ENCODE measurements at regions not wholly inside any gene's neighbourhood (a gene's known extent, or its start where the extent isn't known, plus 50 kb on each side); places are given as distances from the start of the nearest gene placed in this dataset.

DNA sequence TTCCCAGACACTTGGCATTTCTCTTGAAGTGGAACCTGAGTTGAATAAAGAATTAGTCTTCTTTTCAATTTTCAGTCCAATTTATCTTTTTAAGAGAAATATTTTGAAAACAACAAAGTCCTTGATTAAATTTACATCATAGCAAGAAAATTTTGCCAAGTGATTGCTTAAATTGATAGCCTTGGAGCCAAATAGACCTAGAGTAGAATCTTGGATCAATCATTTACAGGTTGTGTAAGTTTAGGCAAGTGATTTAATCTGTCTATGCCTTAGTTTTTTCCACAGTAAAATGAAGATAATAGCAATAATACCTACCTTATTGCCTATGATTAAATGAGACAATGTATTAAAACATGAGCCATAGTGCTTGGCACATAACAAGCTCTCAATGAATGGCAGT lies 113.9 kb downstream of the LHX9 start:
- DNase-seq (ENCODE audit: extremely low spot score, insufficient read length, low read depth): no peak
- FAIRE-seq: no peak

- no peak for DNase-seq (ENCODE audit: extremely low spot score, insufficient read length, low read depth)
- FAIRE-seq: no peak
These were observed 115.5 kb downstream of the LHX9 start for GRCh38 chr1:198032668-198033067.

DNA sequence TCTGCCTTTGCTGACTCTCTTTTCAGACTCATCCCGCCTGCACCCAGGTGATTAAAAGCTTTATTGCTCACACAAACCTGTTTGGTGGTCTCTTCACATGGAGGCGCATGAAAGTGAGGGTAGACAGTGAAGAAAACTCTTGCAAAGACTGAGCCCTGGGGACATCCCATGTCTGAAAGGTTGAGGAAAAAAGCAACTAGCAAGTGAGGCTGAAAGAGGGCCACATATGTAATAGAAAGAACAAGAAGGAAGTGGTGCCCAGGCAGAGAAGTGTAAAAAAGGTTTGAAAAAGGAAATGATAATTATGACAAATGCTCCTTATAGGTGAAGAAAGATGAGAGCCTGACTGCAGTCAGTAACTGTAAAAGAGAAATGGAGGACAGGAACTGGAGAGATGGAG lies 115.9 kb upstream of the NEK7 start:
- no peak for FAIRE-seq

GRCh38 chr1:198042168-198042567 lies 114.6 kb upstream of the NEK7 start:
- no peak for DNase-seq (ENCODE audit: extremely low spot score, insufficient read length, low read depth)
- FAIRE-seq: no peak

More for the DNA sequence above, 115.9 kb upstream of the NEK7 start:
- no peak for DNase-seq (ENCODE audit: extremely low spot score, insufficient read length, low read depth)

DNA sequence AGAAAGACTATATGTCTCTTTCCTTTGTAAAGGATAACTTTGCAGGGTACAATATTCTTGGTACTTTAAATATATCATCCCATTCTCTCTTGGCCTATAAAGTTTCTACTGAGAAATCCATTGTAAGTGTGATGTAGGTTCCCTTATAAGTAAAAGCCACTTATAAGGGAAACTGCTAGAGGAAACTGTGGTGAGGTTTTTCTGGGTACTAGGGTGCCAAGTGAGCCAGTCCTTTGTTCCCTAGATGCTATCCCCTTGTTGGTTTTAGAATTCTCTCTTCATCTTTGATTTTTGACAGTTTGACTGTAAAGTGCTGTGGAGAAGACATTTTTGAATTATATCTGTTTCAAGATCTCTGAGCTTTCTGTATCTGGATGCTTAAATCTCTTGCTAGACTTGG lies 108.9 kb upstream of the NEK7 start:
- no peak for FAIRE-seq

DNA sequence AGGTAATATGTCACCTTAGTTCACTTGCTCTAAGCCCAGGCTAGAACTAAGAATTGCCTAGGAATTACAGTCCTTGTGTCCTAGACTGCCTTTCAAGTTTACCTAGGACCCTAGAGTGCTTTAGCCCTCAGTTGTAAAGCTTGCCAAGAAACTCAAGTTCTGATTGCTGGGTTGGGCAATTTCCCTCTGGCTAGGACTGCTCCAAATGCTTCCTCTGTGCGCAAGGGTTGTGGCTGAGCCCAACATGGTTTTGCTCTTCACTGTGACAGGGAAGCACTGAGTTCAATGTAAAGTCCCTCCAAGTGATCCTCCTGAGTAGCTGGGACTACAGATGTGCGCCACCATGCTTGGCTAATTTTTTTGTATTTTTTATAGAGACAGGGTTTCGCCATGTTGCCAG lies 102.3 kb upstream of the NEK7 start:
- FAIRE-seq (no peak), DNase-seq (ENCODE audit: extremely low spot score, insufficient read length, low read depth) (no peak)

More for the DNA sequence above, 108.9 kb upstream of the NEK7 start:
- DNase-seq (ENCODE audit: extremely low spot score, insufficient read length, low read depth): no peak

GRCh38 chr1:198056255-198056654 lies 100.5 kb upstream of the NEK7 start:
- DNase-seq (ENCODE audit: extremely low spot score, insufficient read length, low read depth): no peak
- FAIRE-seq: no peak

GRCh38 chr1:198064181-198064580 lies 92.6 kb upstream of the NEK7 start:
- no peak for FAIRE-seq
- DNase-seq (ENCODE audit: extremely low spot score, insufficient read length, low read depth): no peak

GRCh38 chr1:198068285-198068684 lies 88.5 kb upstream of the NEK7 start:
- FAIRE-seq (no peak), DNase-seq (ENCODE audit: extremely low spot score, insufficient read length, low read depth) (no peak)

- FAIRE-seq: no peak
- DNase-seq (ENCODE audit: extremely low spot score, insufficient read length, low read depth): no peak
These were observed 84.6 kb upstream of the NEK7 start for GRCh38 chr1:198072177-198072576.

- FAIRE-seq: no peak
- no peak for DNase-seq (ENCODE audit: extremely low spot score, insufficient read length, low read depth)
These were observed 81.5 kb upstream of the NEK7 start for GRCh38 chr1:198075296-198075695.

DNA sequence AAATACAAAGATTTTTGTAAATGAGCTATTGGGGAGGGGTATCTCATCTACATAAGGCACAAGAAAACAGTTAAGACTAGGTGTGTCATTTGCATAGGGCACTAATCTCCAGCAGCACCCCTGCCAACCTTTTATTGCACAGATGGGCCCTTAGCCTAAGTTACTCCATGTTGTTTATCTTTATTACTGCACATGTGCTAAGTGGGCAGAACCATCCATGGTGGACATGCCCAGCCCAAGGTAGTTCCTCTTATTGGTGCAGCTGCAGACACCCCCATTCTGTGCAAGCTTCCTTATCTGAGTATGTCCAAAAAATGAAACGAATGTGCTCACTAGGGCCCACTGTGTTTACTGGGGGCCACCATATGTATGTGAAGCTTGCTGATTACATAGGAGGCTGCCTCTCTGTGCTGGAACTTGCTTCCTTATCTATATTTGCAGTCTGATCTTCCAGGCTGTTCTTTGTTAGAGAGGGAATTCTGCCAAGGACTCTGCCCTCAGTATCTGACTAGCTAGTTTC lies 77.3 kb upstream of the NEK7 start:
- FAIRE-seq: no peak
- no peak for DNase-seq (ENCODE audit: extremely low spot score, insufficient read length, low read depth)

DNA sequence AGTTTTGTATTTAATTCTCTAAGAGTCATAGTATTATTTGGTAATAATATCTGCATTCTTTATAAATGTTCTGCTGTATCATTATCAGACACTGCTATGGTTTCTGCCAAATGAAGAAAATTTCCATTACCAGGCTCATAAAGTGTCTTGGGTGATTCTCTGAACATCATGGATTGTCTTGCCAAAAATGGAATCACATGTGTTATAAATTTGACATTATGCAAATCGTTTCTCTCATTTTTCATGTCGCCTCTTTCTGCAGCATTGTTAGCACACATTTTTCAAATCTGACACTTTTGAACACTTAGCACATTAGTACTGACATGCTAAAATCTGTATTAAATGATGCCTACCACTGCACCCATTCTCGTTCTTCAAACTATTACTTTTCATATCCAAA lies 74.2 kb upstream of the NEK7 start:
- FAIRE-seq (no peak), DNase-seq (ENCODE audit: extremely low spot score, insufficient read length, low read depth) (no peak)

- DNase-seq (ENCODE audit: extremely low spot score, insufficient read length, low read depth) (no peak), FAIRE-seq (no peak)
These were observed 73.2 kb upstream of the NEK7 start for GRCh38 chr1:198083549-198083948.

- DNase-seq (ENCODE audit: extremely low spot score, insufficient read length, low read depth) (no peak), FAIRE-seq (no peak)
These were observed 72.4 kb upstream of the NEK7 start for GRCh38 chr1:198084241-198084908.

DNA sequence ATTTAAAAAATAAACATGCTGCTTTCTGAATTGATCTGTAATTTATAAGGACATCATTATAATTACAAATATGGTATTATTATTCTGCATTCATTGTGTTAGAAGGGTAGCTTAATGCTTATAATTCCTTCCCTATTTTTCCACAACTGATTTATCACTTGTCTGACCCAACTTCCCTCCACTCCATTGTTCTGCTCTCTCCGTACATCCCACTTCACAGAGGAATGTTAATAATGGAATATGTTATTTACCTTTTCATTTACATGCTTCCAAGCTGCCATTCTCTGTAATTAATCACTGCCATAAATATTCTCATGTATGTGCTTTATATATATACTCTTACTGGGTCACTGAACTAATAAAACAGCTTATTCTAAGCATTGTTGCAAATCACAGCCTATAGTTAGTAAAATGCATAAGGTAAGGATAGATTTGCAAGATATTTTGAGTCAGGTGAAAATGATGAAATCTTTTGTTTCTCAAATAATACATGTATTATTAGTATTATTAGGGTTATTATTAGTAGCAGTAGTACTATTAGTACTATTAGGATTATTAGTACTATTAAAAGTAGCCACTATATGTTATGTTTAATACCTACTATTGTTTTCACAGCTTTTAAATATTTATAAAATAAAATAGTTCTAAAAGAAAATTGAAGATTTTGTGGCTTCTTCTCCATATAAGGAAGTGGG lies 70.6 kb upstream of the NEK7 start:
- FAIRE-seq (no peak), DNase-seq (ENCODE audit: extremely low spot score, insufficient read length, low read depth) (no peak)

- DNase-seq (ENCODE audit: extremely low spot score, insufficient read length, low read depth): no peak
- FAIRE-seq: no peak
These were observed 69.0 kb upstream of the NEK7 start for GRCh38 chr1:198087831-198088230.

DNA sequence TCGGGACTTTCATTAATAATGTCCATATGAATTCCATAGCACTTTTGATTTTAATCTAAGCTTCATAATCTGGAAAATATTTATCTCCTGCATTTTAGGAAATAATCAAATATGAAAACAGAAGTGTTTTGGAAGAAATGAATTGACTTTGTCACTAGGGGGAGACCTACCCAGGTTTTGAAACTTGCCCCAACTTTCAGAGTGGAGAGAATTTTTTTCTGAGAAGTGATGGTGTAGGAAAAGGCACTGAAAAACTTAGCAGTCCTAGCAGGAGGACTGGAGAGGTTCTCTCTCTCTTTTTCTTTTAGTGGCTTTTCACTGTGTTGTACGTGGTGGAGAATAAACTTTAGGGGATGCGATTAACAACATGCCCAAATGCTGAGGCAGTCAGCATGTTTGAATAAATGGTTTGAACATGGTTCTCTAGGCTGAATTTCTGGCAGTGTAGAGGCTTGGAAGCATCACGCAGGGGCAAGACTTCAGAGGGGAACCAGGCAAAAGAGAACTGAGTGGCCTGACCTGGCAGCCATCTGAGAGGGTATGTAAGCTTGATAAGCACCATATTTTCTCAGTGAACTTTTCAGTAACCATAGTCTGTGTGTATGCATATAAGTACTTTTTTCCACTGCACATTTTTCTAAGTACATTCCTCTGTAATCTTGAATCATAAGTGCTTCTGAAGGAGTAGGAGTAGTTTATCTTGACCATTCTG lies 68.3 kb upstream of the NEK7 start:
- FAIRE-seq: peak; percentile 66
- DNase-seq (ENCODE audit: extremely low spot score, insufficient read length, low read depth): peak; percentile 1

- no peak for FAIRE-seq
- DNase-seq (ENCODE audit: extremely low spot score, insufficient read length, low read depth): no peak
These were observed 60.4 kb upstream of the NEK7 start for GRCh38 chr1:198096390-198096789.

GRCh38 chr1:198099755-198100154 lies 57.0 kb upstream of the NEK7 start:
- FAIRE-seq (no peak), DNase-seq (ENCODE audit: extremely low spot score, insufficient read length, low read depth) (no peak)

Data from GM18507 (cell line).